GM19468 (cell line): ENCODE measurements at regions not wholly inside any gene's neighbourhood (a gene's known extent, or its start where the extent isn't known, plus 50 kb on each side); places are given as distances from the start of the nearest gene placed in this dataset.
"Not testable (repeated sequence)": the region's sequence is repeated elsewhere in the genome, so short reads cannot be mapped to it uniquely, and the experiment has no call there.

Experiments
- ATAC-seq: cut with Tn5 transposase; IDR thresholded peaks from one replicate; pipeline ENCODE4 v1.9.1; 2021; ENCODE audit warnings: mild to moderate bottlenecking, moderate library complexity, moderate number of reproducible peaks; ENCODE audit not compliant: unreplicated experiment; ENCODE audit errors: extremely low read depth

DNA sequence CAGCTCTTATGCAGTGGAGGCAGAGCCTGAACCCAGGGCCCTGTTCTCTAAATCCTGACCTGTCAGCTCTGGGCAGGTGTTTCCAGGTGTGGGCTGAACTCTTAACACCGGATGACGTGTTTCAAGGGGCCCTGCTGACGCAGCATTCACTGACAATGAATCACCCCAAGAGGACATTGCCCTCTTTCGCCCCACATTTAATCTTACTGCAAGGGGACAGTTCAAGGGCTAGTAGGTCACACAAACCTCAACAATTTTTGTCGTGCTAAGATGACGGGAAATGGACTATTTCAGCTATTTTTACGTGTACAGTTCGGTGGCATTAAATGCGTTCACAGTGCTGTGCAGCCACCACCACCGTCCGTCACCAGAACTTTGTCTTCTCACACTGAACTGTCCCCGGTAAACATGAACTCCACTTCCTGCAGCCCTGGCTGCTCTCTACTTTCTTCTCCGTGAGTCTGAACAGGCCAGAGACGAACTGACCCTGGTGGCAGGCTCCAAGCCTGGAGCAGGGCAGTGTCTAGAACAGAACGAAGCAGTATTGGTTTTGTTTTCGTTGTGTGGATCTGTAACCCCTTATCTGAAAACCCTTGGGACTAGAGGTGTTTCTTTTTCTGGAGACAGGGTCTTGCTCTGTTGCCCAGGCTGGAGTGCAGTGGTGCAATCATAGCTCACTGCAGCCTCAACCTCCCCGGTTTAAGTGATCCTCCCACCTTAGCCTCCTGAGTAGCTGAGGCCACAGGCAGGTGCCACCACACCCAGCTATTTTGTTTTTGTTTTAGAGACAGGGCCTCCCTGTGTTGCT is 88.4 kb upstream of the CIBAR2 start:
- no peak for ATAC-seq

GRCh38 chr16:85201574-85201973 is 89.3 kb upstream of the CIBAR2 start:
- no peak for ATAC-seq

GRCh38 chr16:85202051-85202601 is 89.9 kb upstream of the CIBAR2 start:
- ATAC-seq = no peak

DNA sequence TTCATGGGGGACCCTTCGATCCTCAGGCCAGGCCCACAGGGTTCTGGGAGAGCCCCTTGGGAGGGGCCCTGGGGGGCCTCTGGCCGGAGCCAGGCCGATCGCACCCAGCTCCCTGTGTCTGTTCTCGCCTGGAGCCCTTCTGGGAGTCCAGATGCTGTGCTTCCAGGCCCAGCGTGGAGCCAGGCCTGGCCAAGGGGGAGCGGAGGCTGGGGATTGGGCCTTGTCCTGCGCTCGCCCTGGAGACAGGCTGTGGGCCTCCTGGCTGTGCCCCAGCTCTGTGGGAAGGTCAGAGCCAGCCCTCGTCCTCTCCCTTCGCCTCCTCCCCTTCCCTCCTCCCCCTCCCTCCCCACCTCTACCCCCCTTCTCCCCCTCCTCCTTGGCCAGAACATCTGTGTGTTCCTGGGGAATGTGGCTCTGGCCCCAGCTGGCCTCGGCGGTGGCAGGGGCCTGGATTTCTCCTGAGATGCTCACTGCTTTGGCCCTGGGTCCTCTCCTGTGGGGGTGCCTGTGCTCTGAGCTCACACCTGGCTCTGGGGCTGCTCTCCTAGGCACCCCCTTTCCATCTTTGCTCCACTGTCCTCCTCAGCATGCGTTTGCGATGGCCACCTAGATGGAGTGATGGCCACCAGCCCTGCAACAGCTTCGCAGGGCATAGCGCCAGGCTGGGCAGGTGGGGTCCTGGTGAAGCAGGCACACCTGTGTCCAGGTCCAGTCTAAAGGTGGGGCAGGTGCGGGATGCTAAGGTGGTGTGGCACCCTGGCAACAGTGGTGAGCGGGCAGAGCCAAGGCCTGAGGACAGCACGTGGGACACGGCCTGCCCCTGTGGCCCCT is 90.6 kb upstream of the CIBAR2 start:
- ATAC-seq = no peak

DNA sequence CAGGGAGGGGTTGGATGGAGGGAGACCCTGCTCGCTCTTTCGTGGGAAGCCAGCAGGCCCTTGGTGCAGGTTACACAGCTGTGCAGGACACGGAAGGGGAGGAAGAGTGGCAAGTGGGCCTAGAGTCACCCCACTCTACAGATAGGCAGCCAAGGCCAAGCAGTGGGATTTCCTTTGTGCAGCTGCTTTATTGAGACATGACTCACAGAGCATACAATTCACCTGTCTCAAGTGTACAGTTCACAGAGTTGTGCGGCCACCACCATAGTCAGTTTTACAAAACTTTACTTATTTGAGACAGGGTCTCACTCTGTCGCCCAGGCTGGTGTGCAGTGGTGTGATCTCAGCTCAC is 91.2 kb upstream of the CIBAR2 start:
- ATAC-seq = no peak

GRCh38 chr16:85204242-85205010 is 92.2 kb upstream of the CIBAR2 start:
- ATAC-seq = no peak

- not testable (repeated sequence) for ATAC-seq
Observed at GRCh38 chr16:85205257-85205656, 93.0 kb upstream of the CIBAR2 start.

- ATAC-seq = no peak
Observed at GRCh38 chr16:85205747-85206471, 93.6 kb upstream of the CIBAR2 start.

DNA sequence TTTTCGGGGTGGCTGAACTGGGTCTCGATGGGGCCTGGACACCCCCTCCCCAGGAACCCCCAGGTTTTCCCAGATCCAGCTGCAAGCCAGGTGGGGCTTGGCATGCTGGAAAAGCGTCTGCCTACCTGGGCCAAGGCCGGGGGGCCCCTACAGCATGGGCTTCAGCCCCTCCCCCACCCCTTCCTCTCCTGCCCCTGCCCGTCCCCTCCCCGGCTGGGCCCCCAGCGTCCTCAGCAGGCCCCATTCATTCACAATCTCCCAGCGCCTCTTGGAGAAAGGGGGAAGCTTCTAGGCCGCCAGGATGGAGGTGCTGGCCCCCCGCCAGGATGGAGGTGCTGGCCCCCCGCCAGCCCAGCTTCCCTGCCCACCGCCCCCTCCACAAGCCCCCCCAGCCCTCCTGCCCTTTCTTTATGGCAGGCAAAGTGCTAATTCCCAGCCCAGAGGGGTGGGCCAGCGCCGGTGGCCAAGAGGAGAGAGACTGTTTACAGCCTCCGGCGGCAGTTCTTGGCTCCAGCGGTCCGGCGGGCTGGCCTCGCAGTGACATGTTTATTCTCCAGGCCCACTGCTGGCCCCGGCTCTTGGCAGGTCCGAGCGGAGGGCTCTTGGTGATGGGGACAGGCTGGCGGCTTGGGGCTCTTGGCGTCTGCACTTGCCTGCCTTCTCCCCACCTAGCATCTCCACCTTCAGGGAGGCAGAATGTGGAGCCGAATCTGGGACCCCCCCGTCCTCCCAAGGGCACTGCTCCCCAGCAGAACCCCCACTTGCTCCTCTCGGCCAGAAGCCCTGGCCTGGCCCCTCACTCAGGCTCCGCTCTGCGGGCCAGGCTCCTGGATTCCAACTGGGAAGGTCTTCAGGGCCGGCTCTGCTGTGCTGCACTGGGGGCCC is 94.4 kb upstream of the CIBAR2 start:
- ATAC-seq = no peak

DNA sequence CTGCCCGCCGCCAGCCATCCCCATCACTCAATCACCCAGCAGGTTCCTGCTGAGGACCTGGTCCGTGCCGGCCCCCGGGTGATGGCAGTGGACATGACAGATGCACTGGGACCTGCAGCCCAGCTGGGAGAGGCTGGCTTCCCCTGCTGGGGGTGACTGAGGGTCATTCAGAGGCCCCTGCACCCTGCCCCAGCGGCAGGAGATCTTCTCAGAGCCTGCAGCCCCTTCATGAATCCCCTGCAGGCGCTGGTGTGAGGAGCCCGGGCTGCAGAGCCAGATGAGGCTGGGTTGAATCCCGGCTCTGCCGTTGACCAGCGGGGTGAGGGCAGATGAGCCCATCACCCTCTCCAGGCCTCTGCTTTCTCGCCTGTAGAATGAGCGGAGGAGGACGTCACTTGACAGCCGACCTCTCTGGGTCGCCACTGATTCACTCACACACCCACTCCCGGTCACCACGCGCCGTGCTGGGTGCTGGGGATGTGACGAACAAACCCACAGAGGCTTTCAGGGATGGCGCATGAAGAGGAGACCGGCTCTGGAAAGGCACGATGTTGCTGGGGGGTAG is 95.2 kb upstream of the CIBAR2 start:
- ATAC-seq = no peak

GRCh38 chr16:85208181-85208580 is 95.9 kb upstream of the CIBAR2 start:
- no peak for ATAC-seq

DNA sequence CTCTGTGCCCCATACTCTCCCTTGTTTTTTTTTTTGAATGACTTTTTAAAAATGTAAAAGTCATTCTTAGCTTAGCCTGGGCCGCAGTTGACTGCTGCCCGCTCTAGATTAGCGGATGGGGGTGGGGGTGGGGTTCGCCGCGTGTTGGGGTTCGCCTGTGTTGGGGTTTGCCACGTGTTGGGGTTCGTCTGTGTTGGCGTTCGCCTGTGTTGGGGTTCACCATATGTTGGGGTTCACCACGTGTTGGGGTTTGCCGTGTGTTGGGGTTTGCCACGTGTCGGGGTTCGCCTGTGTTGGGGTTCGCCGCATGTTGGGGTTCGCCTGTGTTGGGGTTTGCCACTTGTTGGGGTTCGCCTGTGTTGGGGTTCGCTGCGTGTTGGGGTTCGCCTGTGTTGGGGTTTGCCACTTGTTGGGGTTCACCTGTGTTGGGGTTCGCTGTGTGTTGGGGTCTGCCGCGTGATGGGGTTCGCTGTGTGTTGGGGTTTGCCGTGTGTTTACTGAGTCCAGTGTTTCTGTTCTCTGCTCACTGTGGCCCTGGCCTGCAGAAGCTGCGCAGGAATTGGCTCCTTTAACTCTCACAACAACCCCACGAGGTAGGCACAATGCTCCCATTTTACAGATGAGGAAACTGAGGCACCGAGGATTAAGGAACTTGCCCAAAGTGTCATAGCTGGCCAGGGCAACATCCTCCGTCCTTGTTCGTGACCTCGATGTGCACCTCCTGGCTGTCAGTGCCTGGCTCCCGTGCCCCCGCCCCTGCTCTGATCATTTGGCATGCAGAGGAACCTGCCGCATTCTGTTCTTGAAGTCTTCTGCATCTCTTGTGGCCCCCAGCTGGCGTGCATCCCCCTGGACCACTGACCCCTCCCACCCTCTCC is 96.6 kb upstream of the CIBAR2 start:
- ATAC-seq = no peak

DNA sequence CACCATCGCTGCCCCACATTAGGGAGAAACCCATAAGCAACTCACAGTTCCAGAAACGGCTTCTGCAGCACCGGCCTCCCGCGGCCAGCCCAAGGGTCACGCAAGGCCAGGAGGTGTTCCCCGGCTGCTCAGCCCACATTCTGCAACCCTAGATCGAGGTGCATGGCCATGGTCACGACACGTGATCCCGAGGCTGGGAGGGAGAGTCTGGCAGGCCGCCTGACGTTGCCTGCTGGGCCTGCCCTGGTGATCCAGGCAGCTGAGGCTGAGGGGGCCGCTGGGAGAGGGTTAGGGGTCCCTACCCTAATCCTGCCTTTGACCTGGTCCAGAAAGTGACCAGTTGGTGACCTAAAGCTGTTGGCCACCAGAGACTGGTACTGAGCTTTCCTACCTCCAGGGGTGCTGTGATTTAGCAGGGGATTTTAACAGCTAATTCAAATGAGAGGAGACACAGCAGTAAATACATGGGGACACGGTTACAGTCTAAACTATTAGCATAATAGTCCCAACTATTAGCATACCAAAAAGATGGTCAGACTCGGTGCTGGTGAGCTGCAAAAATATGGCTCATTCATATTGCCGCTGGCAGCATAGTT is 97.4 kb upstream of the CIBAR2 start:
- no peak for ATAC-seq

GRCh38 chr16:85210423-85211169 is 98.3 kb upstream of the CIBAR2 start:
- no peak for ATAC-seq

- no peak for ATAC-seq
Observed at GRCh38 chr16:85211271-85211801, 99.1 kb upstream of the CIBAR2 start.

- ATAC-seq = no peak
Observed at GRCh38 chr16:85213926-85214675, 101.8 kb upstream of the CIBAR2 start.
